ENCODE measurements at regions not wholly inside any gene's neighbourhood (a gene's known extent, or its start where the extent isn't known, plus 50 kb on each side); places are given as distances from the start of the nearest gene placed in this dataset.

- DNase-seq (ENCODE audit: low spot score): no peak
Observed at GRCh38 chr1:61523229-61523628, 201.7 kb downstream of the TM2D1 start.

DNA sequence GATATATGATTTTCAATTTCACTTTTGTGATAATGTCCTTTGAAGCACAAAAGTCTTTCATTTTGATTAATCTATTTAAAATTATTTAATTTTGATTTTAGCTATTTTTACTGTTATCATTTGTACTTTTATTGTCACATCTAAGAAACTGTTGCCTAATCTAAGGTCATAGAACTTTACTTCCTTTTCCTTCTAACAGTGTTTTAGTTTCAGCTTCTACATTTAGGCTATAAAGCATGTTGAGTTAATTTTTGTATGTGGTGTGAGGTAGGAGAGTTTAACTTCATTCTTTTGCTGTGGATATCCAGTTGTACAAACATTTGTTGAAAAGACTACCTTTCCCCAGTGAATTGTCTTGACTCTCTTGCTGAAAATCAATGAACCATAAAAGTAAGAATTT lies 204.5 kb downstream of the TM2D1 start:
- no peak for DNase-seq (ENCODE audit: low spot score)

- no peak for DNase-seq (ENCODE audit: low spot score)
Observed at GRCh38 chr1:61519631-61520030, 205.3 kb downstream of the TM2D1 start.

GRCh38 chr1:61518670-61519400 lies 206.1 kb downstream of the TM2D1 start:
- no peak for DNase-seq (ENCODE audit: low spot score)

- no peak for DNase-seq (ENCODE audit: low spot score)
Observed at GRCh38 chr1:61517345-61517744, 207.6 kb downstream of the TM2D1 start.

DNA sequence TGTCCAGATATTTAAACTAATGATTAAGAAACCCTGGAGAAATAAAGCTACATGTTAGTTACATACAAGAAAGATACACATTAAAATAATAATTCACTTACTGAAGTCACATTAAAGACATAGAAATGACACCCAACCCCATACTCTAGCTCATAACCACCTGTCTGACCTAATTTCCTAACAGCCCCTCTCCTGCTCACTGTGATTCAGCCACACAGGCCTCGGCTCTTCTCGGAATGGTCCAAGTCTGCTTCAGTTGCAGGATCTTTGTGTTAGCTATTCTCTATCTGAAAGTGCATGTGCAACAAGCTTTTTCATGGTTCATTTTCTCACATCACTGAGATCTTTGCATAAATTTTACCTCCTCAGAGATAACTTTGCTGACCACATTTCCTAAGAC lies 209.8 kb downstream of the TM2D1 start:
- no peak for DNase-seq (ENCODE audit: low spot score)
